ENCODE measurements at regions not wholly inside any gene's neighbourhood (a gene's known extent, or its start where the extent isn't known, plus 50 kb on each side); places are given as distances from the start of the nearest gene placed in this dataset.

GRCh38 chr5:39500551-39501175, 75.9 kb upstream of the DAB2 start:
- TF ChIP-seq CTCF (IDR thresholded peaks at IDR 0.05) (no peak), POLR2A (IDR thresholded peaks at IDR 0.05) (no peak)

Measured in testis (tissue), 2 donors.